GM19023 (cell line): ENCODE measurements at regions not wholly inside any gene's neighbourhood (a gene's known extent, or its start where the extent isn't known, plus 50 kb on each side); places are given as distances from the start of the nearest gene placed in this dataset.

Source experiments
- ATAC-seq: cut with Tn5 transposase; IDR thresholded peaks from one replicate; pipeline ENCODE4 v1.9.1; 2021; ENCODE audit warnings: mild to moderate bottlenecking, moderate library complexity; ENCODE audit not compliant: unreplicated experiment

DNA sequence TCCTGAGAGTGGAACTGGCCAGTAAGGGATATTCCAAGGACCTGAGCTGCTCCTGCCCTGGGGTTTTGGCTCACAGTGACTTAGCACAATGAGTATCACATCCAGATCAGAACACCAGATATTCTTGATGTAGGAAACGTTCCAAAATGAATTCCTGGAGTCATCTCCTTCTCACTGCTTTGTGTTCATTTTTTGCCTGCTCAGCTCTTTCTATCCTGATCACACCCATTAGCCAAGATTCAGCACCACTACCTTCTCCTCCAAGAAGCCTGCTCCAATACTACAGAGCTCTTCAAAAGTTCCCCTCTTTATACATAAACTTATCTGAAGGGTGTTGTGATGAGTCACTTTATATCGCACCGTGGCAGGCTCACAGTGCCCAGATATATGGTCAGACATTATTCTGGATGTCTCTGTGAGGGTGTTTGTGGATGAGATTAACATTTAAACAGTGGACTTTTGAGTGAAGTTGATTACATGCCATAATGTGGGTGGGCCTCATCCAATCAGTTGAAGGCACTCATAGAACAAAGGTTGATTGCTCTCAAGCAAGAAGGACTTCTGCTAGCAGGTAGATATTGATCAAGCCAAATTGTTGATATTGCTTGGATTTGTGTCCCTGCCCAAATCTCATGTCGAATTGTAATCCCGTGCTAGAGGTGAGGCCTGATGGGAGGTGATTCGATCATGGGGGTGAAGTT, 1155.2 kb upstream of the AUTS2 start:
- no peak for ATAC-seq

DNA sequence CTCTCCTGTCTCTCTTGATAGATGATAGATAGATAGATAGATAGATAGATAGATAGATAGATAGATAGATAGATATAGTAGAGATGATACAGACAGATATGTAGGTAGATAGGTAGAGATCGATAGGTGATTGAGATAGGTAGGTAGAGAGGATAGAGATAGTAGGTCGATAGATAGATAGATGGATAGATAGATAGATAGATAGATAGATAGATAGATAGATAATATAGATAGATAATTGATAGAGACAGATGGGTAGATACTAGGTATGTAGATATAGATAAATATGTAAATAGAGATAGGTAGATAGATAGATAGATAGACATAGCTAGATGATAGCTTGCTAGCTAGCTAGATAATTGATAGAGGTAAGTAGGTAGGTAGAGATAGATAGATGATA, 1154.2 kb upstream of the AUTS2 start:
- no peak for ATAC-seq

DNA sequence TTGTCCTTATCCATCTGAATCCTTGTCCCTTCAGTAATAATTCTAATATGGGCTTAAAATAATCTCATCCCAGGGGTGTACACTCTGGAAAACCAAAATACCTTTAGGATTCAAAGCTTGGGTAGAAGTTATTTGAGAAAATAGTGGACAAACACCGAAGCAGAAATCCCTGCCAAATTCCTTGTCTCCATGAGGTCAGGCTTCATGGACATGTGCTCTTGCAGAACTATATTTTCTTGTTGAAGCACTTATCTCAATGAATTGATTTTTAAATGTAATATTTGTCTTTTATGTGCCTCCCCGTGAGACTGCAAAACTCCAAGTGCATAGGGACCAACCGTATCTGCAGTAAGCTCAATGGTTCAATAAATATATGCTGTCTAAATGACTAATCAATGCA, 1153.3 kb upstream of the AUTS2 start:
- ATAC-seq, result no peak

DNA sequence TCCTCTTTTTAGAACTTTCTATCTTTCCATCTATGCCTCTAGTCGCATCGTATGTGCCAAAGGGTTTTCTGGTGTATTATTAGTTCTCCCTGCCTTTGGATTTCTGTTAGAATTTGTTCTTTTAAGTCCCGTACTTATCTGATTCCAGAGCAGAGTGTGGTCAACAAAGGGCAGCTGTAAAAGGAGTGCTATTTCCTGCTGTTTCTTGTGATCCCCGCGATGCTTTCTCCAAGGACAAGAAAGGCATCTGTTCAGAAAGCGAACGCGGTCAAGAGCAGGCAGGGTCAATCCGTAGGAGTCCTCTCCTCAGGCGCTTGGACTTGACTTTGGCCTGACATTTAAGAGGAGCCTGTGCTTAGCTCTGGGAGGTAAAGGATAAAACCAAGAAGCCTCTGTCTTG, 1152.1 kb upstream of the AUTS2 start:
- no peak for ATAC-seq

DNA sequence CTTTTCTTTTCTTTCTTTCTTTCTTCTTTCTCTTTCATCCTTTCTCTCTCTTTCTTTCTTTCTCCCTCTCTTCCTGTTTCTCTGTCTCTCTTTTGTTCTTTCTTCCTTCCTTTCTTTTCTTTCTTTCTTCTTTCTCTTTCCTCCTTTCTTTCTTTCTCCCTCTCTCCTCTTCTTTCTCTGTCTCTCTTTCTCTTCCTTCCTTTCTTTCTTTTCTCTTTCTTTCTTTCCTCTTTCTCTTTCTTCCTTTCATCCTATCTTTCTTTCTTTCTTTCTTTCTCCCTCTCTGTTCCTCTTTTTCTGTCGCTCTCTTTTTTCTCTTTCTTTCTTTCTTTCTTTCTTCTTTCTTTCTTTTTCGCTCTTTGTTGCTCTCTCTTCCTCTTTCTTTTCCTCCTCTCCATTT, 1149.2 kb upstream of the AUTS2 start:
- ATAC-seq, result no peak

DNA sequence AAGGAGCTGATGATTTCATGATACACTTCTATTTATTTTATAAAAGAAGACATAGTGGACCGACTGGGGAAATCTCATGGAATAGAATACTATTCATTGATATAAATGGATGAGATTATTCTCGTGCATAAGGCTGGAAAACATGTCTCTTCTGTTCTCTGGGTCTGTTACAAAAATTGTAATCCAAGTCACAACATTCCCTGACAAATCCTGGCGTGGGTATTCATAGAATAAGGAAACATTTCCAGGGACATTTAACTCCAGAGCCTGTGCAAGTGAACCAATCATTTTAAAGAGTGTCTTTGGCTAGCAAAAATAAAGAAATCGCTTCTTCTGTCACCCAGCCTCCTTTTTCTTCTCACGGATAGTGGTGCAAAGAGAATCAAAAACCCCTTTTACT, 1148.5 kb upstream of the AUTS2 start:
- no peak for ATAC-seq

DNA sequence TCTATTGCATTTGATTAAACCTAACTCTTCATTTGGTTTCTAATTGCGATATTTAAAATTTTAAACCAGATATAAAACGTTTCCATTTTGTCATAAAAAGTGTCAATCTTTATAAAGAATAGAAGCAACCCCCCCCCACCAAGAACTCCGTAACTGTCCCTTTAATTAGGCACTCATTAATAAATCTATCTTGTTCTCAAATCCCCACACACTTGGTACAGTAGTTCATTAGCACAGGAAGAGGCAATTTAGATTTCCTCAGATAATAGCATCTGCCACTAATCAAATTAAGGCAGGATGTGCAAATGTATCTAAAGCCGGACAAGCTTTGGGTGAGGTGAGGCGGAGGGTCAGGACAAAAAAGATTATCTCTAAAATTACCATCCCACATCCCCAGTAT, 1143.3 kb upstream of the AUTS2 start:
- no peak for ATAC-seq

DNA sequence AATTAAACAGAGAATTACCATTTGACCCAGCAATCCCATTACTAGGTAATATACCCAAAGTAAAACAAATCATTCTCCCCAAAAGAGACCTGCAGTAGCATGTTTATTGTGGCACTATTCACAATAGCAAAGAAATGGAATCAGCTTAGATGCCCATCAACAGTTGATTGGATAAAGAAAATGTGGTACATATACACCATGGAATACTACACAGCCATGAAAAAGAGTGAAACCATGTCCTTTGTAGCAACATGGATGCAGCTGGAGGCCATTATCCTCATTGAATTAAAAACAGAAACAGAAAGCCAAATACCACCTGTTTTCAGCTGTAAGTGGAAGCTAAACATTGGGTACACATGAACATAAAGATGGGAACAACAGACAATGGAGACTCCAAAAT, 1141.8 kb upstream of the AUTS2 start:
- no peak for ATAC-seq

DNA sequence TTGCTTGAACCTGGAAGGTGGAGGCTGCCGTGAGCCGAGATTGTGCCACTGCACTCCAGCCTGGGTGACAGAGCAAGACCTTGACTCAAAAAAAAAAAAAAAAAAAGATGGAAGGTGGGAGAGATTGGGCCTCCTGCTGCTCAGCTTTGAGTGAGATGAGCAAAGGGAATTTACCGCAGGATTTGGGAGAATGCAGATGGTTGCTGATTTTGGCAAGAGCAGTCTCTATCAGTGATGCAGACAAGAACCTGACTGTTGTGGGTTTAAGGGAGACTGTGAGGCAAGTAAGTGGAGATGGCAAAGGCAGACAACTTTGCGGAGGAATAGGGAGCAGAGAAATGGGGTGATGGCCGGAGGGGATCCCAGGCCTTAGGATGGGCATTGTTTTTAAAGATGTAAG, 1140.8 kb upstream of the AUTS2 start:
- no peak for ATAC-seq

DNA sequence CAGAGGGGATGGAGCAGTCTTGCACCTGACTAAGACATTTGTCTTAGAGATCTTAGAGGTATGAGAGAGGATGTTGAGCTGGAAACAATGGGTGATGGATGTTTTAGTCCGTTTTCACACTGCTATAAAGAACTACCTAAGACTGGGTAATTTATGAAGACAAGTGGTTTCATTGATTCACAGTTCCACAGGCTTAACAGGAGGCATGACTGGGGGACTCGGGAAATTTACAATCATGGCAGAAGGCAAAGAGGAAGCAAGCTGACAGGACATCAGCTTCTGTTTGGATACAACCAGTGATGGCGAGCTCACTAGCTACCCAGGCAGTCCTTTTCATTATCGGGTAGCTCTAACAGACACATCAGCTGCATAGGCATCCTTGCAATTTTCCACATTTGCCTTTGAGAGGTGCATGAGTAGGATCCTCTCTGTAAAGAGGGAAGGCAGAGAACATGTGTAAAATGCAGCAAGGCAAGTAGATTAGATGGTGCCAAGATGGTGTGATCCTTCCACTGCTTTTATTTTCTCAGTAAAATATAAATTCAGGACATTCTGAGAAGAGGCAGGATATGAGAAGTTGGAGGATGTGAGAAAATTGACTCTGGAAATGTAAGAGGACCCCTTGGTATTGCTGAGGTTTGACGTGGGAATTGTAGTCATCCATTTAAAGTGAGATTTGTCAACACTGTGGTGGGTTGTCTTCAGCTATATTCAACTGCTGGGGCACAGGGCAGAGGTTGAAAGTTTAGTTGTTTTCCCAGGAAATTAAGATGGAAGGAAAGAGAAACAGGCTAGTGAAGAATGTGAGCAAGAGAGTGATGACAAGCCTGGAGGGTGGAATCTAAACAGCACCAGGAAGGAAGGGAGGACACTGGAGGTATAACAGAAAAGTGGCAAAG, 1140.0 kb upstream of the AUTS2 start:
- ATAC-seq, result no peak

DNA sequence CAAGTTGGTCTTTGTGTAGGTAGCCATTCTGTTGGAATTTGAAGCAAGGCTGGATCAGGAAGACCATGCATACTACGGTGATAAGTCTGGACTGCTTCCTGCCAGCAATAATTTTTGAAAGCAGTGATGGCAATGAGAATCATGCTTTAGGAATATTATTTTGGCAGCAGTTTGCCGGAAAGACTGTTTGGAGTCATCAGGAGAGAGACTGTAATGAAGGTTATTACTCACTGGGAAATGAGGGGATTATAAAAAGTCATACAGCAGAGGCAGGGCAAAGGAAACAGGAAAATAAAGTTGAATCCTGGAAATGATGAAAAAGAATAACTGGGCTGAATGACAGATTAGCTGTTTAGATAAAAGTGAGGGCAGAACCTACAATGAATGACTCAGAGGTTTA, 1136.8 kb upstream of the AUTS2 start:
- no peak for ATAC-seq

DNA sequence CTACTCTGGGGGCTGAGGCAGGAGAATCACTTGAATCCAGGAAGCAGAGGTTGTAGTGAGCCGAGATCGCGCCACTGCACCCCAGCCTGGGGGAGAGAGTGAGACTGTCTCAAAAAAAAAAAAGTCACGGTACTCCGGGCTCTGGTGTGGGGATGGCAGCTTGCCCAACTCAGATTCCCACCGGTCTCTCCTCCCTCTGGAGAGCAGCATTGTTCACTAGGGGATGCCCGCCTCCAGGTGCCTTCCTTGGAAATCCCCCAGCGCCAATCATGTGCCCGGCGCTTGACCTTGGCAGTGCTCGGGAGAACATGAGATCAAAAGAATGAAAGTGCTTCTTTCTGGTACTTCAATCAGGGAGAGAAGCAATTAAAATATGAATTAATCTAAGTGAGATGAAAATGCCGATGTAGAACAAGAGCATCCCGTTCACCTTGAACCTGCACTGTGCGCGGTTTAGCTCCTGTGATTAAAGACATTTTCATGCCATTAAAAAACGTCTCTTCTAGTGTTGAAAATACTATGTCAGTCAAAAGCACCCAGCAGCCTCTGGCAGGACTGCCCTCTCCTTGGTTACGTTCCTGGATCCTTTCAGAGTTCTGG, 1127.3 kb upstream of the AUTS2 start:
- ATAC-seq, result no peak

DNA sequence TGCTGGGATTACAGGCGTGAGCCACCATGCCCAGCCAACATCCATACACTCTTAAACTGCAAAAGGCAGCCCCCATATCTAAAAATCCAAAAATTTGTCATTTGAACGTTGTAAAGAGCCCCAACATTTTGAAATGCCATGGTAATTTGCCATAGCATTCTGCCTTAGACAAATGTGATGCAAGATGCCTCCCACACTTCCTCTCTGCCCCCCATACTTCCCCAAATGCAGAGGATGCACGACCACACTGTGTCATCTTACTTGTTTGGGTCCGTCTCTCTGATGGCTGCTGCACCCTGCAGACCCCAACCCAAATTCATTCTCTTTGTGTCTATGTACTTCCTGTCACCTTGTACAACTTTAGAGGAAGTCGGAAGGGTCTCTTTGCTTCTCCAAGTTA, 1125.6 kb upstream of the AUTS2 start:
- ATAC-seq, result no peak

DNA sequence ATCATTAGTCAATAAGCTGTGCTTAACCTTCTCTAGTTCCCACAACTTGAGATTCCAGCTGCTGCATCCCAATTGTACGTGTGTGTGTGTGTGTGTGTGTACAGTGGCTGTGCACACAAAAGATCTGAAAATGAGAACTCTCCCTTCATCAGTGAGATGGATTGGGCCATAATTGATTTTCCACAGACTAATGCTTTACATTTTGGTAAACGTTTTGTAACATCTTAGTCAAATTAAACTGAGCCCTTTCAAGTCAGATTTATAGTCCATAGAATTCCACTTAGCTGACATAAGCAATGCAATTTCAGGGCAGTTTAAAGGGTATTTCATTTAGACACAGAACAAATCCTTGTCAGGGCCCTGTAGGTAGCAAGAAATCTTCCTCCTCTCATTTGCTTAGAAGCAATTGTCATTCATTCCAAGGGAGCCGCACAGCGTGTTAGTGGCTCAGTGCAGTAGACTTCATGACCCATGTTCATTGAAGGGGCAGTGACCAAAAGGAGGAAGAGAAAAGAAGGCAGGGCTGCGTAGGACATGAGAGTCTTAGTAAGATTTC, 1123.5 kb upstream of the AUTS2 start:
- no peak for ATAC-seq

DNA sequence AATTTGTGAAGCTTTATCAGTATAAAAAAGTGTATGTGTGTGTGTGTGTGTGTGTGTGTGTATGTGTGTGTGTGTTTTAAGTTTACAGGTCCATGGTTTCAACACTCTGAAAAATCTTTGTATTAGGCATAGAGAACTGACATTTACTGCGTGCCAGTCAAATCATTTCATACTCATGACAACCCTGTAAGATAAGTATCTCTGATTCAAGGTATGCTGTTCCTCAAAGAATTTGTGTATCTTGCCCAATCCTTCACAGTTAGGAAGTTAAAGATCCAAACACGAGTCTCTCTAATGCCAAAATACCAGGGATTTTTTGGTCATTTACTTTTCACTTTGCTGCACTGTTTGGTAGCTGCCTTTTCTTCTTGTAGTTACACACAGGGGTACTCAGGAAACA, 1121.3 kb upstream of the AUTS2 start:
- ATAC-seq, result no peak

DNA sequence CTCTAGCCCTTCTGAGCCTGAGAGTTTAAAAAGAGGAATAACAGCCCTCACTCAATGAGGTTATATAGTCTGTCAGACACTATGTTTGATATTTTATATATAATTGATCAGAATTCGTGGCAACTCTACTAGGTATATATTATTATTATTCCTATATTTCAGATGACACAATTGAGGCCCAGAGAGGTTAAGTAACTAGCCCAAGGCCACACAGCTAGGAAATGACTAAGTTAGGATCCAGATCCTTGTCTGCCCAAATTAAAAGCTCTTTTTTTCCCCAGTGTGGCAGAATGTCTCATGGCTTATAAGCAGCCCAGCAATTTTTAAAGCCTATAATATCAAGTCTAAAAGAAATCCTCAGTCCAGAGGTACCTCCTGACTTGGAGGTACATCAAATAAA, 1119.9 kb upstream of the AUTS2 start:
- ATAC-seq, result no peak

DNA sequence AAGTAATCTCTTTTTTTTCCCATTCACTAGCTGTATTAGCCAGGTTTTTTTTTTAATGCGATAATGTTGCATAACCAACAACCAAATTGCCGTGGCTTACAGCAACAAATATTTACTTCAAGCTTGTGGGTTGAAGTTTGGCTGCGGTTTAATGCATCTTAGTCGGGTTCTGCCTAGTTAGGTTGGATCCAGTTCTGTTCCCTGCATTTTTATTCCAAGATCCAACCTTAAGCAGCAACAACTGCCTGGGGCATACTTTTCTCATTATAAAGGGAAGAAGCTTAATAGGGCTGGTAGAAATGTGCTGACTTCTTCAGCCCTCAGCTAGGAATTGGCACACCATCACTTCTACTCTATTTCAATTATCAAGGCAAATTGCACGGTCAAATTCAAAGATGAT, 1115.5 kb upstream of the AUTS2 start:
- ATAC-seq, result no peak

DNA sequence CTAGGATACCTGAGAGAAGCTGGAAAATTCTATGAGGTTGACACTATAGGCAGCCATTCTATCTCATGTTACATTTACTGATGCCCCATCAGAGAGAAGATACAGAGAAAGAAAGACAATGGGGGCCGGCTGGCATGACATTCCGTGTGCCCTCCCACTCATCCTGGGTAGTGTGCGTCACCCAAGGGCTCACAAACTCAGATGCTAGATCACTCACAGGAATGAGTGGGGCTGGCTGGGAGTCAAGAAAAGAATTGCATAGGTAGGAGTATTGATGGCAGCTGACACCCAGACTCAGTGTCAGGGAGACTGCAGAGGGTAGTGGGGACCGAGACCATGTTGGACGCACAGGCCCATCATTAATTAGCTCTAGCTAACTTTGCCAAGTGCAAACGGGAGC, 1113.5 kb upstream of the AUTS2 start:
- ATAC-seq, result no peak

DNA sequence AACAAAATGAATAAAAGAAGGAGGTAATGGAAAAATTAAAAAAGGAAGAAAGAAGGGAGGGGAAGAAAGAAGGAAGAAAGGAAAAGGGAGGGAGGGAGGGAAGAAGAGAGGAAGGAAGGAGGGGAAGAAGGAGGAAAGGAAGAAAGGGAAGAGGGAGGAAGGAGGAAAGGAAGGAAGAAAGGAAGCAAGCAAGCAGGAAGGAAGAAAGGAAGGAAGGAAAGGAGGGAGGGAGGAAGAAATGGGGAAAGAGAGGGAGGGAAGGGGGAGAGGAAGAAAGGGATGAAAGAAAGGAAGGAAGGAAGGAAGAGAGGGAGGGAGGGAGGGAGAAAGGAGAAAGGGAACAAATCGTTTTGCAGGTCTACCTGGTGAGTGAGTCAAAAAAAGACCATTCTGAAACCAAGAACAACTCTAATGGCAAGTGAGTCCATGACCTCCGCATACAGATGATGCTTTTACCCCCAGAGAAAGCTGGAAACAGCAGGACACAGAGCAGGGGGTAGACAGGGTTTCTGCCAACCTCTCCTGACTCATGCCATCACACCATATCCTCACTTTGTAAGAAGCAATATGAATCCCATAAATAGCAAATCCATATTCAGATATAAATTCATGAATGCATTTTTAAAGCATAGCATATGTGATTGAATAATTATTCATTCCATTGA, 1112.9 kb upstream of the AUTS2 start:
- ATAC-seq, result no peak

DNA sequence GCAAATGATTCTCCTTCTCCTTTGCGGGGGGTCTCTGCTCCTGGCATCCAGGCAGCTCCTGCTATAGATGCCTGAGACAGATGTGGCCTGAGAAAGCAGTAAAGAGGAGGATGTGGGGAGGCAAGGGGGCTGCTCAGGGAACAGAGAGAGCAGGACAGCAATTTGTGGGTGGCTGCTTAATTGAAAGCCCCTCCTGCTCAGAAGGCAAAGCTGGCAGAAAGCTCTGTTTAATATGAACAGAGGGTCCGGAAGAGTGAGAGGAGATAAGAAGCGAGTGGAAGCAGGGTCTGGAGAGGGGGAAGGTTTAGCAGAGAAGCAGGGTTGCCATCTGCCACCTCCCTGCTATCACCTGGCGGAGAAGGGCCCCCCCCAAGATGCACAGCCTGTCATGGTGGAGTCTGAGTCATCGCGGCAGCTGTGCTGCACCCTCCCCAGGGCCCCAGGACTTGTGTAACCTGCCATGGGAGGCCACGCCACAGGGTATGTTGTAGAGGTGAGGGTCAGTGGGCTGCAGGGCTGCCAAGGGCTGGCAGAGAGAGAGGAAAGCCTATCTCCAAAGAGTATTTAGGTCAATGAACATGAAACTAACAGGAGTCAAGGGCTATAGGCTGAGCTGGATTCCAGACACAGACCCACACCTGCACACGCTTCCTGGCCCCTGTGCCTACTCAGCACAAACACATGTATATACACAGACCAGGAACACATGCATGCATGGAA, 1109.8 kb upstream of the AUTS2 start:
- ATAC-seq, result no peak
